ENCODE measurements at regions not wholly inside any gene's neighbourhood (a gene's known extent, or its start where the extent isn't known, plus 50 kb on each side); places are given as distances from the start of the nearest gene placed in this dataset.

DNA sequence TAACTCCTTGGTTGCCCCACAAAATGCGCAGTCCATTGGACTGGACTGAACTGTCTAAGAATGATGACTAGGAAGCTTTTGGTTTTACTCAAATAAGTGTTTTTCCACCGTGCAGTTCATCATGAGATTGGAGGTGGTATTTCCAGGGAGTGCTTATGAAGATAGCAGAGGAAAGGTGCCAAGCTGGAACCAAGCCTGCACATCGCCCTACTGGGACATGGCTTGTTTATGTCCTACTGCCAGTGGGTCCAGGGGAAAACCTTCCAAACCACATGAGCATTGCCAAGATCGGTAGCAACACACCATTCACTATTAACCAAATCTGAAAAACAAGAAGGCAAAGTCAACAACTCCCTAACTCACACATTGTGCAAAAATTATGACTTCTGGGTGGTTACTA lies 54.7 kb upstream of the DSCAM start:
- Histone ChIP-seq H3K27ac (no peak overlapping the region), H3K4me3 (ENCODE audit: low read depth, low read length) (no peak overlapping the region), H3K27me3 (replicated peaks) (no peaks in the 10 kb centered on the region), H3K36me3 (replicated peaks) (no peaks in the 10 kb centered on the region)
- no peak for TF ChIP-seq CTCF (IDR thresholded peaks at IDR 0.05; ENCODE audit: low read depth, low read length, missing control alignments)
- no peak for DNase-seq
- in situ Hi-C loops (cut with HindIII; ENCODE audit: low pct_ligation_motif_present, low sequenced_read_pairs): no loop called here

DNA sequence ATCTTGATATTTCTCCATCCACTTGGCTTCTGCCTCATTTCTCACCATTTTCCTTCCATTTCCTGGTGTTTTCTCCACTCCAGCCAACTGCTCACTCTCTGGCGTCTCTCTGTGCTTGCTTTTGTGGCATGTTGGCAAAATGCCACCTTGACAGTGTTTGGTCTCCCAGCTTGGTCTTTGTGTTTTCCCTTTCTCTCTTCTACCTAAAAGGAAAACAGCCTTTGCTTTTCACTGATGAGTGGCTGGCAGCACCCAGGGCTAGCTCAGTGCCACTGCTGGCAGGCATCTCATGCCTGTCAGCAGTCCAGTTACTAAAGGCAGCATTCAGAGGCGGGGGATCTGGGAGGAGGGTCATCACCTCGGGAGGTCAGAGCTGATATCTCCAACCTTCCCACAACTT lies 55.3 kb upstream of the DSCAM start:
- Histone ChIP-seq H3K4me3 (ENCODE audit: low read depth, low read length) (no peak overlapping the region), H3K36me3 (replicated peaks) (no peaks in the 10 kb centered on the region), H3K27me3 (replicated peaks) (no peaks in the 10 kb centered on the region), H3K27ac (no peak overlapping the region)
- in situ Hi-C loops (cut with HindIII; ENCODE audit: low pct_ligation_motif_present, low sequenced_read_pairs): no loop called here
- no peak for DNase-seq
- TF ChIP-seq CTCF (IDR thresholded peaks at IDR 0.05; ENCODE audit: low read depth, low read length, missing control alignments): no peak

DNA sequence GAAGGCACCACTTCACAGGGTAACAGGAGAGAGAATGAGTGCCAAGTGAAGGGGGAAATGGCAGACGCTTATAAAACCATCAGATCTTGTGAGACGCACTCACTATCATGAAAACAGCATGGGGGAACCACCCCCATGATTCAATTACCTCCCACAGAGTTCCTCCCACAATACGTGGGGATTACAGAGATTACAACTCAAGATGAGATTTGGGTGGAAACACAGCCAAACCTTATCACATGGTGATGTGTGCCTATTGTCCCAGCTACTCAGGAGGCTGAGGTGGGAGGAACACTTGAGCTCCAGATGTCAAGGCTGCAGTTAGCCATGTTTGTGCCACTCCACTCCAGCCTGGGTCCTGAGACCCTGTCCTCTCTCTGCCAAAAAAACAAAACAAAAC lies 56.0 kb upstream of the DSCAM start:
- no peak for TF ChIP-seq CTCF (IDR thresholded peaks at IDR 0.05; ENCODE audit: low read depth, low read length, missing control alignments)
- DNase-seq: no peak
- Histone ChIP-seq H3K4me3 (ENCODE audit: low read depth, low read length) (no peak overlapping the region), H3K27ac (no peak overlapping the region), H3K36me3 (replicated peaks) (no peaks in the 10 kb centered on the region), H3K27me3 (replicated peaks) (no peaks in the 10 kb centered on the region)
- in situ Hi-C loops (cut with HindIII; ENCODE audit: low pct_ligation_motif_present, low sequenced_read_pairs): no loop called here

- H3K27ac ChIP-seq: no peak overlapping the region
- H3K4me3 ChIP-seq (ENCODE audit: low read depth, low read length): no peak overlapping the region
- no peaks in the 10 kb centered on the region for H3K36me3 ChIP-seq (replicated peaks)
- no peaks in the 10 kb centered on the region for H3K27me3 ChIP-seq (replicated peaks)
- TF ChIP-seq CTCF (IDR thresholded peaks at IDR 0.05; ENCODE audit: low read depth, low read length, missing control alignments): no peak
- in situ Hi-C loops (cut with HindIII; ENCODE audit: low pct_ligation_motif_present, low sequenced_read_pairs): no loop called here
- no peak for DNase-seq
Measured at GRCh38 chr21:40905251-40905650, 58.3 kb upstream of the DSCAM start.

GRCh38 chr21:40912375-40912774 lies 65.4 kb upstream of the DSCAM start:
- no peak for TF ChIP-seq CTCF (IDR thresholded peaks at IDR 0.05; ENCODE audit: low read depth, low read length, missing control alignments)
- no peak for DNase-seq
- no peak overlapping the region for H3K27ac ChIP-seq
- H3K27me3 ChIP-seq (replicated peaks): no peaks in the 10 kb centered on the region
- no peaks in the 10 kb centered on the region for H3K36me3 ChIP-seq (replicated peaks)
- H3K4me3 ChIP-seq (ENCODE audit: low read depth, low read length): no peak overlapping the region
- in situ Hi-C loops (cut with HindIII; ENCODE audit: low pct_ligation_motif_present, low sequenced_read_pairs): no loop called here

GRCh38 chr21:40915114-40915513 lies 68.2 kb upstream of the DSCAM start:
- TF ChIP-seq CTCF (IDR thresholded peaks at IDR 0.05; ENCODE audit: low read depth, low read length, missing control alignments): no peak
- H3K4me3 ChIP-seq (ENCODE audit: low read depth, low read length): no peak overlapping the region
- no peaks in the 10 kb centered on the region for H3K36me3 ChIP-seq (replicated peaks)
- no peak overlapping the region for H3K27ac ChIP-seq
- H3K27me3 ChIP-seq (replicated peaks): no peaks in the 10 kb centered on the region
- in situ Hi-C loops (cut with HindIII; ENCODE audit: low pct_ligation_motif_present, low sequenced_read_pairs): no loop called here
- no peak for DNase-seq
